Kidney (tissue), 13 donors: ENCODE measurements at regions not wholly inside any gene's neighbourhood (a gene's known extent, or its start where the extent isn't known, plus 50 kb on each side); places are given as distances from the start of the nearest gene placed in this dataset.
A peak's percentile ranks its signal among the peaks of the same experiment; 100 is the strongest.

Source experiments
- DNase-seq, 5 donors: peaks; one replicate each; pipeline ENCODE4 v3.0.0-alpha.2; 2013 to 2020
- FAIRE-seq: peaks from 2 replicates; lab custom pipeline; 2012; peaks lifted over from hg19 to GRCh38; lab: Jason Lieb, UNC
- H3K27ac ChIP-seq, 2 donors: one replicate each; pipeline ENCODE4 v1.7.0; 2013; ENCODE audit warnings: low read depth in 2 of 2, low read length in 2 of 2, inconsistent platforms in 1 of 2
- H3K27me3 ChIP-seq: one replicate; pipeline ENCODE4 v1.7.1; 2013; ENCODE audit warnings: low read length, inconsistent platforms; ENCODE audit not compliant: control insufficient read depth, insufficient read depth
- H3K36me3 ChIP-seq, 3 donors: one replicate each; pipeline versions ENCODE4 v1.7.0 to v1.7.1; 2013; ENCODE audit warnings: low read length in 3 of 3, control low read depth in 1 of 3, inconsistent platforms in 1 of 3; ENCODE audit not compliant: insufficient read depth in 3 of 3, control insufficient read depth in 2 of 3
- H3K4me1 ChIP-seq, 3 donors: one replicate each; pipeline versions ENCODE4 v1.7.0 to v1.7.1; 2013; ENCODE audit warnings: low read length in 3 of 3, inconsistent platforms in 1 of 3, low read depth in 1 of 3; ENCODE audit not compliant: control insufficient read depth in 2 of 3, insufficient read depth in 2 of 3
- H3K4me3 ChIP-seq, 3 donors: one replicate each; pipeline versions ENCODE4 v1.7.0 to v1.8.1; 2013; ENCODE audit warnings: low read length in 3 of 3, control low read depth in 1 of 3, inconsistent platforms in 1 of 3
- H3K9ac ChIP-seq, 3 donors: one replicate each; pipeline versions ENCODE4 v1.7.0 to v1.7.1; 2013; ENCODE audit warnings: low read length in 3 of 3, control low read depth in 1 of 3, inconsistent platforms in 1 of 3
- H3K9me3 ChIP-seq, 3 donors: one replicate each; pipeline versions ENCODE4 v1.7.0 to v1.7.1; 2013; ENCODE audit warnings: low read length in 3 of 3, control low read depth in 1 of 3, inconsistent platforms in 1 of 3; ENCODE audit not compliant: control insufficient read depth in 2 of 3, insufficient read depth in 1 of 3
- CTCF ChIP-seq: IDR thresholded peaks from 3 replicates; pipeline ENCODE4 v1.5.1; 2012; ENCODE audit warnings: mild to moderate bottlenecking, moderate library complexity, borderline replicate concordance; ENCODE audit not compliant: insufficient read depth; ENCODE audit errors: extremely low read depth
- intact Hi-C: fragments of 100-400 bp; cut with DNase I; formaldehyde crosslinking; loops from one replicate; pipeline ENCODE4 v1.11.1; 2022
- donor health status: control.
- donor health status: control.
- donor health status: control.
- donor health status: control.
- donor health status: control.
- donor health status: DM: yes; HTN: yes; CAD: no.
- donor health status: Normal renal cell carcinoma (clear cell type).

DNA sequence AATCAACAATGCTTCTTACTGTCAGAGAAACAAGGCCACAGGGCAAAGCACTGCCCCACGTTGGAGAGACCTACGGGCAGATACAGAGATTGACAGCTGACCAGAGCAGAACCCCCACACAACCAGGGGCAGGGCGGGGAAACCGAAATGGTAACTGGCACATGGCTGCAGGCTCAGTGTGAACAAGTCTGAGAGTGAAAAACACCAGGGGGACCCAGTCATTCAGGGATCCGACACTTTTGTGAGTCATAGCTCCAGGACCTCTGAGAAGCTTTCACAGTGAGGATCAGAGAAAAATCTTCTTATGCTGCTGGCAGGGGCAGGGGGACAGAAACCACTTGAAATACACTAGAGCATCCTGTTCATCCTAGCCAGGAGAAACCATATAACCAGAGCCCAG, 254.2 kb downstream of the C6orf118 start:
- DNase-seq (no peak), FAIRE-seq (no peak)
- no peaks in the 10 kb centered on the region for H3K27me3 ChIP-seq
- intact Hi-C loops = no loop called here
- no peak overlapping the region for H3K9ac ChIP-seq
- H3K9me3 ChIP-seq = no peaks in the 10 kb centered on the region
- TF ChIP-seq CTCF = no peak
- no peaks in the 10 kb centered on the region for H3K36me3 ChIP-seq
- no peak overlapping the region for H3K27ac ChIP-seq
- no peaks in the 10 kb centered on the region for H3K4me1 ChIP-seq
- H3K4me3 ChIP-seq = no peak overlapping the region

DNA sequence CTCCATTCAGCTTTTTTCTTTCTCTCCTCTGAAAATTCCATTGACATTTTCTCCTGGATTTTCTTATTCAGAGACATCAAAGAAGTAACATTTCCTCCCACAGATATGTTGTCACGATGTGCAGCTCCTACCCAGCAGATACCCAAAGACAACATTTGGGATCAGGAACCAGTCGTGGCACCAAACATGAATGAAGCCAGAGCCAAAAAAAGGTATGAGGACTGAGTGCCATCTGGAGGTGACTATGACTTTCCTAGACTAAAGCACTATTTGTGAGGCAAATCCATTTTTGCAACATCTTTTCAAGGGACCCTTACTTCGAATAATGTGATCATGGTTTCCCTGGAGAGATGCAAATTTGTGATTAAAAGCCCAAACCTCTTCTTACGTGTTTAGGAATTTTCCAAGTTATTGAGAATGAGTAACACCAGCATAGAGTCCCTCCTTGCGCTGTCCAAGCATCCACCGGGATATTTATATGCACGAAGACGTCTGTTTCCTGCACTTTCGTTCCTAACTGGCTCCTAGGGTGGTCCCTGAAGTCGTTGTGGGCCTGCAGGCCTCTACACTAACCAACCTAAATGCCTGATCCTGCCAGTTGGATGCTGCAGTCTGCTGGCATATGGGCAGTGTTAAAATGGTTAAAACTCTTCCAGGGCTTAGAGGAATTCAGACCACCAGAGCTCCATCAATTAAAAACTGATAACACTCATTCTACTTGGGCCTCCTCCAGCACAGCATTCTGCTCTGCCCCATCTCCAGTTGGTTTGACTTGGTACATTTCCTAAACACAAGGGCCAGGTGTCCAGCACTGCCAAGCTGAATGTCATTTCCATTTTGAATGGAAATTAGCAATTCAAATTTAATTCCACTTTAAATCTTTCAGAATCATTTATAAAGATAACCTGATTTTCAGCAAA, 256.6 kb downstream of the C6orf118 start:
- DNase-seq (no peak), FAIRE-seq (no peak)
- H3K36me3 ChIP-seq = no peaks in the 10 kb centered on the region
- H3K27me3 ChIP-seq = no peaks in the 10 kb centered on the region
- no peak for TF ChIP-seq CTCF
- H3K4me3 ChIP-seq = no peak overlapping the region
- H3K9ac ChIP-seq = no peak overlapping the region
- H3K9me3 ChIP-seq = no peaks in the 10 kb centered on the region
- intact Hi-C loops = no loop called here
- H3K4me1 ChIP-seq = no peaks in the 10 kb centered on the region
- no peak overlapping the region for H3K27ac ChIP-seq

GRCh38 chr6:165049362-165049761, 260.0 kb downstream of the C6orf118 start:
- H3K9ac ChIP-seq = no peak overlapping the region
- intact Hi-C loops = no loop called here
- H3K27ac ChIP-seq = no peak overlapping the region
- no peak for TF ChIP-seq CTCF
- DNase-seq (peak in 3 of 5 donors; percentile 24 to 39 (median 32)), FAIRE-seq (no peak)
- H3K4me3 ChIP-seq = no peak overlapping the region
- H3K9me3 ChIP-seq = no peaks in the 10 kb centered on the region
- H3K36me3 ChIP-seq = no peaks in the 10 kb centered on the region
- H3K27me3 ChIP-seq = no peaks in the 10 kb centered on the region
- no peaks in the 10 kb centered on the region for H3K4me1 ChIP-seq

GRCh38 chr6:165047952-165048351, 261.5 kb downstream of the C6orf118 start:
- DNase-seq (no peak), FAIRE-seq (no peak)
- no peak for TF ChIP-seq CTCF
- Histone ChIP-seq H3K36me3 (no peaks in the 10 kb centered on the region), H3K9me3 (no peaks in the 10 kb centered on the region), H3K27me3 (no peaks in the 10 kb centered on the region), H3K27ac (no peak overlapping the region), H3K9ac (no peak overlapping the region), H3K4me3 (no peak overlapping the region), H3K4me1 (no peaks in the 10 kb centered on the region)
- intact Hi-C loops = no loop called here
